ENCODE measurements at regions not wholly inside any gene's neighbourhood (a gene's known extent, or its start where the extent isn't known, plus 50 kb on each side); places are given as distances from the start of the nearest gene placed in this dataset.

DNA sequence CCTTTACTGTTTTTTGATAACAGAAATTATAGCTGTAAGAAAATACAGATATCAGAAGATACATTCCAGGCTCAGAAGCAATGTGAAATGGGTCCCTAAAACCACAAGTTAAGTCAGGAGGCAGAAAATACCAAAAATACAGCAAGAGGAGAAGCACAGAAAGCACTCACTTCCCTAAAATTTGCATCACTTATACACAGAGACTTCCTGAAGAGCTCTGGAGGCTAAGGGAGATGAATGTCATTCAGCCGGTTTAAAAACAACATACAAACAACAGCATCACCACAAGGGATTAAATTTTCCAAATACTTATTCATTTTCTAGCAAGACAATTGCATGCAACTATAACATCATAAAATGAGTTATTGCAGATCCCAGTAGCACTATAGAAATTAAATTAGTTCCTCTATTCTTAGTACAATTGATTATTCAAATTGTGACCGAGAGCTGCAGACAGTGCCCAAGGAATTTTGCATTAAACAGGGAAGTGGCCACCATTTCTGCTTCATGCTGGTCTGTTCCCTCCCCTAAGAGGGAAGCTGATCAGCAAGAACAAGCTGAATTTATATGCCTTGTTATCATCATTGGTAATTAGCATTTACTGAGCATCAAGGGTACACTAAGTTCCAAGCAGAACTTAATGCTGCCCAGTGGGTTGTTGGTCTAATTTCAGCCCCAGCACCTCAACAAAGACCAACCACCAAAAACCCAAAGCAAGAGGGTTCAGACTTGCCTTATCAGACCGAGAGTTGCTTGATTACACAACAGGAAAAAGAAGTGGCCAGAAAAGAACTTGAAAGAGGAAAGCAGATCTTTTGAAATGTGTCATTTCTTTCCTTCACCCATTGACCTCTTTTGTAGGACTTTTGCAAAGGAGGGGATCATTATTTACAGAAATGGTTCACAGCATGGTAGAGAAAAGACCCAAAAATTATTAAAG, 140.7 kb downstream of the KCTD12 start:
- no peaks in the 10 kb centered on the region for H3K27me3 ChIP-seq (ENCODE audit: control insufficient read depth in 1 of 2, insufficient read depth in 2 of 2, low read length in 2 of 2)
- H3K9ac ChIP-seq (ENCODE audit: low read length), result no peak overlapping the region
- H3K27ac ChIP-seq (ENCODE audit: low read depth, low read length), result no peak overlapping the region
- H3K36me3 ChIP-seq (ENCODE audit: insufficient read depth, low read length), result no peaks in the 10 kb centered on the region
- H3K9me3 ChIP-seq (ENCODE audit: low read length), result no peaks in the 10 kb centered on the region
- H3K4me3 ChIP-seq (ENCODE audit: low read depth in 1 of 2, low read length in 2 of 2), result no peak overlapping the region
- no peaks in the 10 kb centered on the region for H3K4me1 ChIP-seq (ENCODE audit: insufficient read depth, low read length)

- no peak overlapping the region for H3K27ac ChIP-seq (ENCODE audit: low read depth, low read length)
- no peaks in the 10 kb centered on the region for H3K36me3 ChIP-seq (ENCODE audit: insufficient read depth, low read length)
- H3K9ac ChIP-seq (ENCODE audit: low read length), result no peak overlapping the region
- H3K4me3 ChIP-seq (ENCODE audit: low read depth in 1 of 2, low read length in 2 of 2), result no peak overlapping the region
- no peaks in the 10 kb centered on the region for H3K4me1 ChIP-seq (ENCODE audit: insufficient read depth, low read length)
- H3K9me3 ChIP-seq (ENCODE audit: low read length), result no peaks in the 10 kb centered on the region
- H3K27me3 ChIP-seq (ENCODE audit: control insufficient read depth in 1 of 2, insufficient read depth in 2 of 2, low read length in 2 of 2), result no peaks in the 10 kb centered on the region
These were observed 144.6 kb downstream of the KCTD12 start for GRCh38 chr13:76741624-76742023.

DNA sequence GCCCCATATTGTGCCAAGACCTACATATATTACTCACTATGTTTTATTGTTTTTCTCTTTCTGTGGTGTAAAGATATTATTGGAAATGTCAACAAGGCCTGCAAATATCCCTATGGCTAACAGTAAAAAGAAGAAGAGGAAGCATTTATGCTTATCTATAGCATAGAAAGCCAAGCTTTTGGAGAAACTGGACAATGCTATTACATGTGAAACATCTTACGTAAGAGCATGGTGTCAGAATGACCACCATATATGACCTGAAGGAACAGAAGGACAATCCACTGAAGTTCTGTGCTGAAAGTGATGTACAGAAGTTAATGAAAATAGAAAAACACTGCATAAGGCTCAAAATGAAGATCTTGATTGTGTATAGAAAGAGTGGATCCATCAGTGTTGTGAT, 145.2 kb downstream of the KCTD12 start:
- no peaks in the 10 kb centered on the region for H3K9me3 ChIP-seq (ENCODE audit: low read length)
- no peaks in the 10 kb centered on the region for H3K4me1 ChIP-seq (ENCODE audit: insufficient read depth, low read length)
- H3K27me3 ChIP-seq (ENCODE audit: control insufficient read depth in 1 of 2, insufficient read depth in 2 of 2, low read length in 2 of 2), result no peaks in the 10 kb centered on the region
- H3K27ac ChIP-seq (ENCODE audit: low read depth, low read length), result no peak overlapping the region
- no peaks in the 10 kb centered on the region for H3K36me3 ChIP-seq (ENCODE audit: insufficient read depth, low read length)
- no peak overlapping the region for H3K4me3 ChIP-seq (ENCODE audit: low read depth in 1 of 2, low read length in 2 of 2)
- H3K9ac ChIP-seq (ENCODE audit: low read length), result no peak overlapping the region

GRCh38 chr13:76738616-76739015, 147.6 kb downstream of the KCTD12 start:
- H3K27ac ChIP-seq (ENCODE audit: low read depth, low read length), result no peak overlapping the region
- H3K4me3 ChIP-seq (ENCODE audit: low read depth in 1 of 2, low read length in 2 of 2), result no peak overlapping the region
- H3K27me3 ChIP-seq (ENCODE audit: control insufficient read depth in 1 of 2, insufficient read depth in 2 of 2, low read length in 2 of 2), result no peaks in the 10 kb centered on the region
- H3K4me1 ChIP-seq (ENCODE audit: insufficient read depth, low read length), result no peaks in the 10 kb centered on the region
- H3K9ac ChIP-seq (ENCODE audit: low read length), result no peak overlapping the region
- H3K36me3 ChIP-seq (ENCODE audit: insufficient read depth, low read length), result no peaks in the 10 kb centered on the region
- H3K9me3 ChIP-seq (ENCODE audit: low read length), result no peaks in the 10 kb centered on the region

GRCh38 chr13:76737526-76737925, 148.7 kb downstream of the KCTD12 start:
- Histone ChIP-seq H3K36me3 (ENCODE audit: insufficient read depth, low read length) (no peaks in the 10 kb centered on the region), H3K27me3 (ENCODE audit: control insufficient read depth in 1 of 2, insufficient read depth in 2 of 2, low read length in 2 of 2) (no peaks in the 10 kb centered on the region), H3K9me3 (ENCODE audit: low read length) (no peaks in the 10 kb centered on the region), H3K4me1 (ENCODE audit: insufficient read depth, low read length) (no peaks in the 10 kb centered on the region), H3K4me3 (ENCODE audit: low read depth in 1 of 2, low read length in 2 of 2) (no peak overlapping the region), H3K27ac (ENCODE audit: low read depth, low read length) (no peak overlapping the region), H3K9ac (ENCODE audit: low read length) (no peak overlapping the region)

DNA sequence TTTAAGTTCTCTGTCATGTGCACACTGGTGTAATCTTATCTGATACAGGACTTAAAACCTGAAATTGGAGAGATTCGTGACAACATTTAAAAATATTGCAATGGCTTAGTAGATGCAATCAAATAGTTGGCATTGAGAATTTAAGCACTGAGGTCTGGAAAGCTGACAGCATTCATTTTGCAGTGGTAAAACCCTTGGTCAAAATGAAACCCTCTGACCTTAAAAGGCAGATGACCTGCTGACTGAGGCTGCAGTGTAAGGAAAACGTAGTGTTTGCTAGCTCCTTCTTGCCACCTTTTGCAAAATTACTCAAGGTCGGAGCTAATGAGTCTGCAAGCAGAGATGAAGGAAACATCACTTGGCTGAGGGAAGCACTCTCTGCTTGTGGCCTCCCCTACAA, 150.6 kb downstream of the KCTD12 start:
- Histone ChIP-seq H3K27ac (ENCODE audit: low read depth, low read length) (no peak overlapping the region), H3K9me3 (ENCODE audit: low read length) (no peaks in the 10 kb centered on the region), H3K27me3 (ENCODE audit: control insufficient read depth in 1 of 2, insufficient read depth in 2 of 2, low read length in 2 of 2) (no peaks in the 10 kb centered on the region), H3K36me3 (ENCODE audit: insufficient read depth, low read length) (no peaks in the 10 kb centered on the region), H3K4me1 (ENCODE audit: insufficient read depth, low read length) (no peaks in the 10 kb centered on the region), H3K9ac (ENCODE audit: low read length) (no peak overlapping the region), H3K4me3 (ENCODE audit: low read depth in 1 of 2, low read length in 2 of 2) (no peak overlapping the region)

DNA sequence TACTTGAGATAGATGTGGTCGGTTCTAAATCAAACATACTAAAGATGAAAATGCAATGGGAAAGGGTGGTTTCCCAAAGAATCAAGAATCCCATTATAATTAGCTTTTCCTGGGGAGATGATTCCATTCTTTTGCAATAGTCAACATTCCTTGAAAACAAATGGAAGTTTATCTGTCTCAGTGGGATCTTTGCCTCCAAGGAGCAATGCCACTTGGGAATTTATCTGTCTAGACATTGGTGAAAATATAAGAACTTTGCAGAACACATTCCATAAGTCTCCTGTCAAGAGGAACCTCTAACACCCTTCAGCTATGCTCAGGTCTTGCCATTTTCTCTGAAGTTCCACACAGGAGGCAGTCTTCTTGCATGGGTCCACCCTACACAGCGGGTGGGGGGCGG, 152.5 kb downstream of the KCTD12 start:
- H3K9me3 ChIP-seq (ENCODE audit: low read length), result no peaks in the 10 kb centered on the region
- no peaks in the 10 kb centered on the region for H3K27me3 ChIP-seq (ENCODE audit: control insufficient read depth in 1 of 2, insufficient read depth in 2 of 2, low read length in 2 of 2)
- no peaks in the 10 kb centered on the region for H3K4me1 ChIP-seq (ENCODE audit: insufficient read depth, low read length)
- no peak overlapping the region for H3K9ac ChIP-seq (ENCODE audit: low read length)
- no peak overlapping the region for H3K27ac ChIP-seq (ENCODE audit: low read depth, low read length)
- H3K4me3 ChIP-seq (ENCODE audit: low read depth in 1 of 2, low read length in 2 of 2), result no peak overlapping the region
- H3K36me3 ChIP-seq (ENCODE audit: insufficient read depth, low read length), result no peaks in the 10 kb centered on the region

GRCh38 chr13:76732367-76732766, 153.8 kb downstream of the KCTD12 start:
- no peak overlapping the region for H3K27ac ChIP-seq (ENCODE audit: low read depth, low read length)
- H3K4me3 ChIP-seq (ENCODE audit: low read depth in 1 of 2, low read length in 2 of 2), result no peak overlapping the region
- H3K9me3 ChIP-seq (ENCODE audit: low read length), result no peaks in the 10 kb centered on the region
- no peaks in the 10 kb centered on the region for H3K36me3 ChIP-seq (ENCODE audit: insufficient read depth, low read length)
- H3K27me3 ChIP-seq (ENCODE audit: control insufficient read depth in 1 of 2, insufficient read depth in 2 of 2, low read length in 2 of 2), result no peaks in the 10 kb centered on the region
- no peaks in the 10 kb centered on the region for H3K4me1 ChIP-seq (ENCODE audit: insufficient read depth, low read length)
- no peak overlapping the region for H3K9ac ChIP-seq (ENCODE audit: low read length)

- H3K4me3 ChIP-seq (ENCODE audit: low read depth in 1 of 2, low read length in 2 of 2), result no peak overlapping the region
- H3K36me3 ChIP-seq (ENCODE audit: insufficient read depth, low read length), result no peaks in the 10 kb centered on the region
- H3K27me3 ChIP-seq (ENCODE audit: control insufficient read depth in 1 of 2, insufficient read depth in 2 of 2, low read length in 2 of 2), result no peaks in the 10 kb centered on the region
- no peaks in the 10 kb centered on the region for H3K9me3 ChIP-seq (ENCODE audit: low read length)
- no peaks in the 10 kb centered on the region for H3K4me1 ChIP-seq (ENCODE audit: insufficient read depth, low read length)
- H3K27ac ChIP-seq (ENCODE audit: low read depth, low read length), result no peak overlapping the region
- no peak overlapping the region for H3K9ac ChIP-seq (ENCODE audit: low read length)
These were observed 156.0 kb downstream of the KCTD12 start for GRCh38 chr13:76730220-76730619.

DNA sequence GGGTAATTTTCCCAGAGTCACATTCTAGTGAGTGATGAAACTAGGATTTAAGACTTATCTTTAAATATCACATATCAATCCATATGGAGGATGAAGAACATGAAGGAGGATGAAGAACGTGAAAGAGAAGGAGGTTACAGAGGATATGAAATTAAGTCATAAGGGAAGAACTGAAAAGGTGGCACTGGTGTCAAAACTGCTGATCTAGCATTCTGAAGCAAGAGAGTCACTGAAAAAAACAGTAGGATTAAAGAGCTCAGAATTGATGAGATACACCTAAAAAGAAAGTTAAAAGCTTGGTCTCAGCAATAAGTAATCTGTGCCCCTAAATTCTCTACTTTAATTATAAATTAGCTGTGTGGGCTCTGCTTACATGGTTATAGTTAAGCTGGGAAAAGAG, 156.5 kb downstream of the KCTD12 start:
- no peaks in the 10 kb centered on the region for H3K4me1 ChIP-seq (ENCODE audit: insufficient read depth, low read length)
- no peaks in the 10 kb centered on the region for H3K36me3 ChIP-seq (ENCODE audit: insufficient read depth, low read length)
- no peak overlapping the region for H3K9ac ChIP-seq (ENCODE audit: low read length)
- H3K4me3 ChIP-seq (ENCODE audit: low read depth in 1 of 2, low read length in 2 of 2), result no peak overlapping the region
- H3K9me3 ChIP-seq (ENCODE audit: low read length), result no peaks in the 10 kb centered on the region
- no peak overlapping the region for H3K27ac ChIP-seq (ENCODE audit: low read depth, low read length)
- H3K27me3 ChIP-seq (ENCODE audit: control insufficient read depth in 1 of 2, insufficient read depth in 2 of 2, low read length in 2 of 2), result no peaks in the 10 kb centered on the region

DNA sequence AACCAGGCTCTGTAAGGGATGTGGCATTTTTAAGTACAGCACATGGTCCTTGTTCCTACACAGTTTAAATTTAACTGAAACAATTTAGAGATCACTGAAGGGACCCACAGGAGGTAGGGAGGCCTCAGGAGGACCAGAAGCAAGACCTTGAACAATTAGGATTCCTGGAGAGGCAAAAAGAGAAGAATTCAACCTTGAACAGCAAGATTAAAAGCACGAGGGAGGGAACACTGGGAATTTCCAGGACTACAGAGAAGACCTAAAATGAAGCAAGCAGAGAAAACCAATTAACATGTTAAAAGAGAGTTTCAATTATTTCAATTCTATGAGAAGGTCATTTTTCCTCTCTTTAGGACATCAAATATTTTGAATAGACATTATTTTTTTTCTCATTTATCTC, 160.3 kb downstream of the KCTD12 start:
- Histone ChIP-seq H3K4me3 (ENCODE audit: low read depth in 1 of 2, low read length in 2 of 2) (no peak overlapping the region), H3K27ac (ENCODE audit: low read depth, low read length) (no peak overlapping the region), H3K36me3 (ENCODE audit: insufficient read depth, low read length) (no peaks in the 10 kb centered on the region)

GRCh38 chr13:76725211-76725610, 161.0 kb downstream of the KCTD12 start:
- Histone ChIP-seq H3K27ac (ENCODE audit: low read depth, low read length) (no peak overlapping the region), H3K4me1 (ENCODE audit: insufficient read depth, low read length) (no peaks in the 10 kb centered on the region)

More for the DNA sequence above, 160.3 kb downstream of the KCTD12 start:
- no peaks in the 10 kb centered on the region for H3K27me3 ChIP-seq (ENCODE audit: control insufficient read depth in 1 of 2, insufficient read depth in 2 of 2, low read length in 2 of 2)
- H3K9me3 ChIP-seq (ENCODE audit: low read length), result no peaks in the 10 kb centered on the region
- H3K4me1 ChIP-seq (ENCODE audit: insufficient read depth, low read length), result no peaks in the 10 kb centered on the region
- no peak overlapping the region for H3K9ac ChIP-seq (ENCODE audit: low read length)

More at GRCh38 chr13:76725211-76725610, 161.0 kb downstream of the KCTD12 start:
- Histone ChIP-seq H3K9me3 (ENCODE audit: low read length) (no peaks in the 10 kb centered on the region), H3K9ac (ENCODE audit: low read length) (no peak overlapping the region), H3K36me3 (ENCODE audit: insufficient read depth, low read length) (no peaks in the 10 kb centered on the region), H3K4me3 (ENCODE audit: low read depth in 1 of 2, low read length in 2 of 2) (no peak overlapping the region), H3K27me3 (ENCODE audit: control insufficient read depth in 1 of 2, insufficient read depth in 2 of 2, low read length in 2 of 2) (no peaks in the 10 kb centered on the region)
